ENCODE measurements at regions not wholly inside any gene's neighbourhood (a gene's known extent, or its start where the extent isn't known, plus 50 kb on each side); places are given as distances from the start of the nearest gene placed in this dataset.

DNA sequence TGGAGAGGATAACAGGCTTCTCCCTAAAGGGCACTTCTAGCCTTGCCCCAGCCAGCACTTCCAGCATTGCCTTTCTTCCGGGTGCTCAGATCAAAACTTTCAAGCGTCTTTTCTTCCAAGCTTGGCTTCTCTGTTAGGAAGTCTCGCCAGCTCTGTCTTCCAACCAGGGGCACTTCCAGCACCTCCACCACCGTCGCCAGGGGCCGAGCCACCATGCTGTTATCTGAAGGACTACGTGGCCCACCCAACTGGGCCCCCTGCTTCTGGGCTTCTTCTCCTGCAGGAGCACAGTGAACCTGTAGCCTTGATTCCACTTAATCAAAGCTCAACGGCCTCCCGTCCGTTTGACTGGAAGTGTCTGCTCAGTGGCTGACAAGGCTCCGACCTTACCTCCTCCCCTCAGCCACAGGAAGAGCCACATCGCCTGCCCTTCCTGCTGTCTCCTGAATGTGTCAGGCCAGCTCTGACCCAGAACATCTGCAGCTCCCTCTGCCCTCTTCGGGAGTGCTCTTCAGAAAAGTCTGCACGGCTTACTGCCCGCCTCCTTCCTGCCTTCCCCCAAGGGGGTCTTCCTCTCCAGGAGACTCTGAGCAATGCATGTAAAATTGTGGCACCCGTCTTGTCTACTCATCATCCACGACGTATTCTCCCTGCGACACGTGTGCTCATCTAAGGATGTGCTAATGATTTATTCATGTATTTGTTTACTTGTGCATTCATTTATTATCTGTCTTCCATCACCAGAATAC is 527.0 kb downstream of the CDH26 start:
- TF ChIP-seq, protein P1, sequence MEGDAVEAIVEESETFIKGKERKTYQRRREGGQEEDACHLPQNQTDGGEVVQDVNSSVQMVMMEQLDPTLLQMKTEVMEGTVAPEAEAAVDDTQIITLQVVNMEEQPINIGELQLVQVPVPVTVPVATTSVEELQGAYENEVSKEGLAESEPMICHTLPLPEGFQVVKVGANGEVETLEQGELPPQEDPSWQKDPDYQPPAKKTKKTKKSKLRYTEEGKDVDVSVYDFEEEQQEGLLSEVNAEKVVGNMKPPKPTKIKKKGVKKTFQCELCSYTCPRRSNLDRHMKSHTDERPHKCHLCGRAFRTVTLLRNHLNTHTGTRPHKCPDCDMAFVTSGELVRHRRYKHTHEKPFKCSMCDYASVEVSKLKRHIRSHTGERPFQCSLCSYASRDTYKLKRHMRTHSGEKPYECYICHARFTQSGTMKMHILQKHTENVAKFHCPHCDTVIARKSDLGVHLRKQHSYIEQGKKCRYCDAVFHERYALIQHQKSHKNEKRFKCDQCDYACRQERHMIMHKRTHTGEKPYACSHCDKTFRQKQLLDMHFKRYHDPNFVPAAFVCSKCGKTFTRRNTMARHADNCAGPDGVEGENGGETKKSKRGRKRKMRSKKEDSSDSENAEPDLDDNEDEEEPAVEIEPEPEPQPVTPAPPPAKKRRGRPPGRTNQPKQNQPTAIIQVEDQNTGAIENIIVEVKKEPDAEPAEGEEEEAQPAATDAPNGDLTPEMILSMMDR (conservative IDR thresholded peaks at IDR 0.05; ENCODE audit: low read length) = no peak
- no peak for TF ChIP-seq EZH2phosphoT487 (IDR thresholded peaks at IDR 0.05; ENCODE audit: borderline replicate concordance, low read depth, low read length)

Measured in OCI-LY7 (cell line).